WTC11 (cell line): ENCODE measurements at regions not wholly inside any gene's neighbourhood (a gene's known extent, or its start where the extent isn't known, plus 50 kb on each side); places are given as distances from the start of the nearest gene placed in this dataset.

Experiments used
- ATAC-seq: fragments of 200-7000 bp; cut with Tn5 transposase; 2 replicates; pipeline ENCODE4 v1.10.0; 2021; ENCODE audit warnings: mild to moderate bottlenecking, moderate library complexity
- CTCF ChIA-PET: fragments of 300-600 bp; sonication (Branson Sonifier 250); formaldehyde crosslinking; loops from one replicate; lab custom pipeline; 2021; ENCODE audit warnings: antibody characterized with exemption; lab: Charles Lee
- POLR2A ChIA-PET: fragments of 350-600 bp; sonication (Branson Sonifier 250); formaldehyde crosslinking; loops from one replicate; lab custom pipeline; 2021; ENCODE audit warnings: antibody characterized with exemption; lab: Charles Lee
- DNase-seq: peaks from one replicate; pipeline ENCODE4 v3.0.0; 2021; ENCODE audit warnings: low spot score
- H3K27ac Mint-ChIP-seq: 2 replicates; pipeline ENCODE4 v1.8.0; 2021; ENCODE audit warnings: mixed read lengths
- H3K27me3 Mint-ChIP-seq: 2 replicates; pipeline ENCODE4 v1.8.0; 2021; ENCODE audit warnings: low read depth, mild to moderate bottlenecking, moderate library complexity, mixed read lengths
- H3K36me3 Mint-ChIP-seq: 2 replicates; pipeline ENCODE4 v1.8.0; 2021; ENCODE audit warnings: mixed read lengths
- H3K4me1 Mint-ChIP-seq: 2 replicates; pipeline ENCODE4 v1.8.0; 2022; ENCODE audit warnings: mixed read lengths
- H3K4me3 Mint-ChIP-seq: 2 replicates; pipeline ENCODE4 v1.8.0; 2021; ENCODE audit warnings: mild to moderate bottlenecking, moderate library complexity, mixed read lengths
- H3K9me3 Mint-ChIP-seq: 2 replicates; pipeline ENCODE4 v1.8.0; 2021; ENCODE audit warnings: mixed read lengths
- ERG ChIP-seq: fragments of 250-450 bp; sonication (Bioruptor Pico); IDR thresholded peaks from 2 replicates; pipeline ENCODE4 v1.8.0; 2021; ENCODE audit warnings: mild to moderate bottlenecking
- HMGA2 ChIP-seq: fragments of 250-450 bp; sonication (Bioruptor Pico); IDR thresholded peaks from 2 replicates; pipeline ENCODE4 v1.4.0; 2021; ENCODE audit warnings: mild to moderate bottlenecking, moderate library complexity
- MXD4 ChIP-seq: fragments of 250-450 bp; sonication (Bioruptor Pico); IDR thresholded peaks from 2 replicates; pipeline ENCODE4 v1.8.0; 2021; ENCODE audit warnings: mild to moderate bottlenecking, moderate library complexity, borderline replicate concordance
- NR3C1 ChIP-seq: sonication (generic); formaldehyde crosslinking; conservative IDR thresholded peaks from 2 replicates; pipeline ENCODE4 v1.8.1; 2023; ENCODE audit warnings: low read depth, mild to moderate bottlenecking, missing genetic modification reagents
- RORB ChIP-seq: fragments of 250-450 bp; sonication (Bioruptor Pico); IDR thresholded peaks from 2 replicates; pipeline ENCODE4 v1.9.0; 2021; ENCODE audit warnings: mild to moderate bottlenecking
- SMAD3 ChIP-seq: sonication (generic); formaldehyde crosslinking; IDR thresholded peaks from 2 replicates; pipeline ENCODE4 v1.8.0; 2022; ENCODE audit warnings: missing genetic modification reagents, mild to moderate bottlenecking, borderline replicate concordance
- TEAD4 ChIP-seq: sonication (generic); formaldehyde crosslinking; IDR thresholded peaks from 2 replicates; pipeline ENCODE4 v1.8.0; 2022; ENCODE audit warnings: mild to moderate bottlenecking, missing genetic modification reagents
- ZBTB21 ChIP-seq: sonication (generic); formaldehyde crosslinking; IDR thresholded peaks from 2 replicates; pipeline ENCODE4 v1.8.1; 2023; ENCODE audit warnings: mild to moderate bottlenecking, missing genetic modification reagents, borderline replicate concordance
- ZNF138 ChIP-seq: sonication (generic); formaldehyde crosslinking; conservative IDR thresholded peaks from 2 replicates; pipeline ENCODE4 v1.8.1; 2022; ENCODE audit warnings: mild to moderate bottlenecking, moderate library complexity, missing genetic modification reagents
- ZNF263 ChIP-seq: sonication (generic); formaldehyde crosslinking; IDR thresholded peaks from 2 replicates; pipeline ENCODE4 v1.8.1; 2022; ENCODE audit warnings: low read depth, mild to moderate bottlenecking, moderate library complexity, missing genetic modification reagents
- ZNF317 ChIP-seq: sonication (generic); formaldehyde crosslinking; IDR thresholded peaks from 2 replicates; pipeline ENCODE4 v1.8.1; 2023; ENCODE audit warnings: low read depth, mild to moderate bottlenecking, moderate library complexity, missing genetic modification reagents, borderline replicate concordance
- ZNF532 ChIP-seq: fragments of 250-450 bp; sonication (Bioruptor Pico); IDR thresholded peaks from 2 replicates; pipeline ENCODE4 v1.9.0; 2021; ENCODE audit warnings: mild to moderate bottlenecking, borderline replicate concordance
- TF ChIP-seq, protein P1 (sequence below): sonication (generic); formaldehyde crosslinking; IDR thresholded peaks from 2 replicates; pipeline ENCODE4 v1.8.0; 2022; ENCODE audit warnings: mild to moderate bottlenecking, missing genetic modification reagents
- TF ChIP-seq, protein P2 (sequence below): sonication (generic); formaldehyde crosslinking; IDR thresholded peaks from 2 replicates; pipeline ENCODE4 v1.8.0; 2023; ENCODE audit warnings: missing genetic modification reagents
- TF ChIP-seq, protein P3 (sequence below): sonication (generic); formaldehyde crosslinking; IDR thresholded peaks from 2 replicates; pipeline ENCODE4 v1.8.1; 2022; ENCODE audit warnings: low read depth, missing genetic modification reagents, borderline replicate concordance
- TF ChIP-seq, protein P4 (sequence below): sonication (generic); formaldehyde crosslinking; conservative IDR thresholded peaks from 2 replicates; pipeline ENCODE4 v1.8.1; 2022; ENCODE audit warnings: mild to moderate bottlenecking, missing genetic modification reagents

GRCh38 chr15:100772478-100772877, 107.2 kb upstream of the ALDH1A3 start:
- Mint-ChIP-seq H3K4me1 (peaks cover 15% of the 10 kb centered on the region), H3K27me3 (no peaks in the 10 kb centered on the region; the same call in 1 of the 2 replicates), H3K4me3 (no peak overlapping the region), H3K36me3 (peaks cover 13% of the 10 kb centered on the region), H3K27ac (peak overlapping the region; percentile 46; the same call in 1 of the 2 replicates), H3K9me3 (peaks cover 10% of the 10 kb centered on the region)
- TF ChIP-seq, protein P1, sequence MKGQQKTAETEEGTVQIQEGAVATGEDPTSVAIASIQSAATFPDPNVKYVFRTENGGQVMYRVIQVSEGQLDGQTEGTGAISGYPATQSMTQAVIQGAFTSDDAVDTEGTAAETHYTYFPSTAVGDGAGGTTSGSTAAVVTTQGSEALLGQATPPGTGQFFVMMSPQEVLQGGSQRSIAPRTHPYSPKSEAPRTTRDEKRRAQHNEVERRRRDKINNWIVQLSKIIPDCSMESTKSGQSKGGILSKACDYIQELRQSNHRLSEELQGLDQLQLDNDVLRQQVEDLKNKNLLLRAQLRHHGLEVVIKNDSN (CRISPR knock-in tag), result no peak
- no peak for TF ChIP-seq NR3C1 (CRISPR knock-in tag)
- TF ChIP-seq TEAD4 (CRISPR knock-in tag), result no peak
- TF ChIP-seq, protein P2, sequence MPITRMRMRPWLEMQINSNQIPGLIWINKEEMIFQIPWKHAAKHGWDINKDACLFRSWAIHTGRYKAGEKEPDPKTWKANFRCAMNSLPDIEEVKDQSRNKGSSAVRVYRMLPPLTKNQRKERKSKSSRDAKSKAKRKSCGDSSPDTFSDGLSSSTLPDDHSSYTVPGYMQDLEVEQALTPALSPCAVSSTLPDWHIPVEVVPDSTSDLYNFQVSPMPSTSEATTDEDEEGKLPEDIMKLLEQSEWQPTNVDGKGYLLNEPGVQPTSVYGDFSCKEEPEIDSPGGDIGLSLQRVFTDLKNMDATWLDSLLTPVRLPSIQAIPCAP (CRISPR knock-in tag), result no peak
- no peak for TF ChIP-seq MXD4 (CRISPR knock-in tag)
- TF ChIP-seq ZNF532, result no peak
- TF ChIP-seq, protein P3, sequence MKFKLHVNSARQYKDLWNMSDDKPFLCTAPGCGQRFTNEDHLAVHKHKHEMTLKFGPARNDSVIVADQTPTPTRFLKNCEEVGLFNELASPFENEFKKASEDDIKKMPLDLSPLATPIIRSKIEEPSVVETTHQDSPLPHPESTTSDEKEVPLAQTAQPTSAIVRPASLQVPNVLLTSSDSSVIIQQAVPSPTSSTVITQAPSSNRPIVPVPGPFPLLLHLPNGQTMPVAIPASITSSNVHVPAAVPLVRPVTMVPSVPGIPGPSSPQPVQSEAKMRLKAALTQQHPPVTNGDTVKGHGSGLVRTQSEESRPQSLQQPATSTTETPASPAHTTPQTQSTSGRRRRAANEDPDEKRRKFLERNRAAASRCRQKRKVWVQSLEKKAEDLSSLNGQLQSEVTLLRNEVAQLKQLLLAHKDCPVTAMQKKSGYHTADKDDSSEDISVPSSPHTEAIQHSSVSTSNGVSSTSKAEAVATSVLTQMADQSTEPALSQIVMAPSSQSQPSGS (CRISPR knock-in tag), result no peak
- TF ChIP-seq RORB (CRISPR knock-in tag), result no peak
- no peak for TF ChIP-seq HMGA2 (CRISPR knock-in tag)
- TF ChIP-seq, protein P4, sequence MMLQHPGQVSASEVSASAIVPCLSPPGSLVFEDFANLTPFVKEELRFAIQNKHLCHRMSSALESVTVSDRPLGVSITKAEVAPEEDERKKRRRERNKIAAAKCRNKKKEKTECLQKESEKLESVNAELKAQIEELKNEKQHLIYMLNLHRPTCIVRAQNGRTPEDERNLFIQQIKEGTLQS (CRISPR knock-in tag), result no peak
- TF ChIP-seq ERG (CRISPR knock-in tag), result no peak
- TF ChIP-seq ZBTB21 (CRISPR knock-in tag), result no peak
- TF ChIP-seq ZNF263 (CRISPR knock-in tag), result no peak
- no peak for TF ChIP-seq ZNF138 (CRISPR knock-in tag)
- no peak for TF ChIP-seq ZNF317 (CRISPR knock-in tag)
- no peak for TF ChIP-seq SMAD3 (CRISPR knock-in tag)
- POLR2A ChIA-PET, result interaction anchor here (0.6 kb wide), 1 partner anchor 10 kb away, joined by 3 read pairs; no protein-coding TSS in a partner anchor
- DNase-seq, result peak; percentile 18
- CTCF ChIA-PET, result no interaction called here
- ATAC-seq, result peak; percentile 76
